GM12878 (cell line): ENCODE measurements at regions not wholly inside any gene's neighbourhood (a gene's known extent, or its start where the extent isn't known, plus 50 kb on each side); places are given as distances from the start of the nearest gene placed in this dataset.

ENCODE experiments used
- CHD4 ChIP-seq: fragments of 200-600 bp; sonication (generic); IDR thresholded peaks from 2 replicates; pipeline ENCODE4 v1.6.1; 2016; ENCODE audit warnings: mild to moderate bottlenecking
- FOXM1 ChIP-seq: IDR thresholded peaks from 2 replicates; pipeline ENCODE4 v1.6.1; 2012; ENCODE audit warnings: low read depth, mild to moderate bottlenecking, inconsistent platforms, low read length, moderate library complexity
- HDAC2 ChIP-seq: fragments of 200-600 bp; sonication (generic); IDR thresholded peaks from 2 replicates; pipeline ENCODE4 v1.6.1; 2017
- MAX ChIP-seq: IDR thresholded peaks from 2 replicates; pipeline ENCODE4 v1.6.1; 2012; ENCODE audit warnings: low read depth, low read length, improper control_type of control experiment
- NFIC ChIP-seq: IDR thresholded peaks from 2 replicates; pipeline ENCODE4 v1.6.1; 2012; ENCODE audit warnings: low read depth, mild to moderate bottlenecking, inconsistent platforms, low read length, moderate library complexity
- PBX3 ChIP-seq: IDR thresholded peaks from 2 replicates; pipeline ENCODE4 v1.6.1; 2011; ENCODE audit warnings: mild to moderate bottlenecking, low read depth, low read length, moderate library complexity; ENCODE audit not compliant: insufficient replicate concordance
- POLR2AphosphoS2 ChIP-seq: IDR thresholded peaks from 2 replicates; pipeline ENCODE4 v1.6.1; 2011; ENCODE audit warnings: low read depth, mild to moderate bottlenecking, low read length, improper control_type of control experiment, moderate library complexity
- POLR2AphosphoS5 ChIP-seq: IDR thresholded peaks from 2 replicates; pipeline ENCODE4 v1.6.1; 2011; ENCODE audit warnings: mild to moderate bottlenecking, low read length, inconsistent platforms
- SMAD1 ChIP-seq: fragments of 450-650 bp; IDR thresholded peaks from 2 replicates; pipeline ENCODE4 v1.6.1; 2018; ENCODE audit warnings: mild to moderate bottlenecking, low read depth; ENCODE audit not compliant: partially characterized antibody
- YY1 ChIP-seq: IDR thresholded peaks from 2 replicates; pipeline ENCODE4 v1.6.1; 2011; ENCODE audit warnings: low read depth, mild to moderate bottlenecking, low read length
- ZNF24 ChIP-seq: fragments of 450-650 bp; IDR thresholded peaks from 2 replicates; pipeline ENCODE4 v1.6.1; 2017; ENCODE audit warnings: antibody characterized with exemption, mild to moderate bottlenecking

GRCh38 chr12:116443821-116444589, 115.2 kb upstream of the MAP1LC3B2 start:
- no peak for TF ChIP-seq ZNF24
- TF ChIP-seq NFIC: no peak
- TF ChIP-seq HDAC2: no peak
- TF ChIP-seq POLR2AphosphoS5: no peak
- TF ChIP-seq YY1: no peak
- TF ChIP-seq SMAD1: no peak
- TF ChIP-seq FOXM1: no peak
- TF ChIP-seq MAX: no peak
- no peak for TF ChIP-seq POLR2AphosphoS2
- no peak for TF ChIP-seq CHD4
- no peak for TF ChIP-seq PBX3
